Hepatocyte (in vitro differentiated cells): ENCODE measurements at regions not wholly inside any gene's neighbourhood (a gene's known extent, or its start where the extent isn't known, plus 50 kb on each side); places are given as distances from the start of the nearest gene placed in this dataset.

ENCODE experiments used
- DNase-seq: peaks from one replicate; pipeline ENCODE4 v3.0.0-alpha.2; 2016; ENCODE audit warnings: low spot score
- H2AFZ ChIP-seq: fragments of 200-600 bp; sonication (generic); 2 replicates; pipeline ENCODE4 v1.6.0; 2016; ENCODE audit warnings: antibody characterized with exemption, mild to moderate bottlenecking
- H3K27ac ChIP-seq: fragments of 200-600 bp; sonication (generic); 2 replicates; pipeline ENCODE4 v1.5.1; 2016; ENCODE audit warnings: mild to moderate bottlenecking
- H3K27me3 ChIP-seq: fragments of 200-600 bp; sonication (generic); 2 replicates; pipeline ENCODE4 v1.6.1; 2016
- H3K36me3 ChIP-seq: fragments of 200-600 bp; sonication (generic); replicated peaks from 2 replicates; pipeline ENCODE4 v1.5.1; 2016; ENCODE audit warnings: low read depth; ENCODE audit not compliant: insufficient read depth
- H3K4me1 ChIP-seq: fragments of 200-600 bp; sonication (generic); 2 replicates; pipeline ENCODE4 v1.5.1; 2016; ENCODE audit warnings: mild to moderate bottlenecking, moderate library complexity; ENCODE audit not compliant: insufficient read depth
- H3K4me2 ChIP-seq: fragments of 200-600 bp; sonication (generic); 2 replicates; pipeline ENCODE4 v1.6.0; 2016
- H3K4me3 ChIP-seq: fragments of 200-600 bp; sonication (generic); 2 replicates; pipeline ENCODE4 v1.5.1; 2016; ENCODE audit warnings: mild to moderate bottlenecking
- H3K79me2 ChIP-seq: fragments of 200-600 bp; sonication (generic); 2 replicates; pipeline ENCODE4 v1.6.0; 2017; ENCODE audit warnings: mild to moderate bottlenecking
- H3K9me2 ChIP-seq: fragments of 200-600 bp; sonication (generic); replicated peaks from 2 replicates; pipeline ENCODE4 v1.6.0; 2017; ENCODE audit warnings: mild to moderate bottlenecking; ENCODE audit not compliant: insufficient read depth
- H3K9me3 ChIP-seq: fragments of 200-600 bp; sonication (generic); 2 replicates; pipeline ENCODE4 v1.5.1; 2016; ENCODE audit warnings: low read depth, mild to moderate bottlenecking
- H4K20me1 ChIP-seq: fragments of 200-600 bp; sonication (generic); 2 replicates; pipeline ENCODE4 v1.6.0; 2016; ENCODE audit warnings: mild to moderate bottlenecking; ENCODE audit not compliant: insufficient read depth, poor library complexity, severe bottlenecking
- EZH2 ChIP-seq: fragments of 200-600 bp; sonication (generic); IDR thresholded peaks from 2 replicates; pipeline ENCODE4 v1.6.1; 2016; ENCODE audit warnings: antibody characterized with exemption, mild to moderate bottlenecking, borderline replicate concordance
- EZH2phosphoT487 ChIP-seq: fragments of 200-600 bp; sonication (generic); IDR thresholded peaks from one replicate; pipeline ENCODE4 v1.6.1; 2018; ENCODE audit warnings: antibody characterized with exemption, mild to moderate bottlenecking, low read depth, moderate library complexity; ENCODE audit not compliant: unreplicated experiment, severe bottlenecking
- WGBS: methylation state at CpG from one replicate; pipeline ENCODE4 v1.1.6; 2016; ENCODE audit warnings: low lambda C conversion rate; ENCODE audit errors: missing lambda C conversion rate; 5-methylcytosine and 5-hydroxymethylcytosine counted together
- TF ChIP-seq, protein P1 (sequence below): fragments of 200-600 bp; sonication (generic); IDR thresholded peaks from 2 replicates; pipeline ENCODE4 v1.5.1; 2016; ENCODE audit warnings: antibody characterized with exemption, mild to moderate bottlenecking; ENCODE audit not compliant: poor library complexity

GRCh38 chr11:36994208-36994607 is 396.2 kb upstream of the RAG2 start:
- Histone ChIP-seq H3K9me2 (no peaks in the 10 kb centered on the region), H3K27me3 (no peaks in the 10 kb centered on the region), H3K9me3 (no peaks in the 10 kb centered on the region), H2AFZ (no peak overlapping the region), H3K4me3 (no peak overlapping the region), H4K20me1 (no peaks in the 10 kb centered on the region), H3K4me2 (no peak overlapping the region), H3K4me1 (no peaks in the 10 kb centered on the region), H3K27ac (no peak overlapping the region), H3K79me2 (no peaks in the 10 kb centered on the region), H3K36me3 (no peaks in the 10 kb centered on the region)
- WGBS = 76% methylated on average over 6 of the region's 6 CpGs
- DNase-seq = no peak
- TF ChIP-seq EZH2 = no peak
- TF ChIP-seq EZH2phosphoT487 = no peak
- TF ChIP-seq, protein P1, sequence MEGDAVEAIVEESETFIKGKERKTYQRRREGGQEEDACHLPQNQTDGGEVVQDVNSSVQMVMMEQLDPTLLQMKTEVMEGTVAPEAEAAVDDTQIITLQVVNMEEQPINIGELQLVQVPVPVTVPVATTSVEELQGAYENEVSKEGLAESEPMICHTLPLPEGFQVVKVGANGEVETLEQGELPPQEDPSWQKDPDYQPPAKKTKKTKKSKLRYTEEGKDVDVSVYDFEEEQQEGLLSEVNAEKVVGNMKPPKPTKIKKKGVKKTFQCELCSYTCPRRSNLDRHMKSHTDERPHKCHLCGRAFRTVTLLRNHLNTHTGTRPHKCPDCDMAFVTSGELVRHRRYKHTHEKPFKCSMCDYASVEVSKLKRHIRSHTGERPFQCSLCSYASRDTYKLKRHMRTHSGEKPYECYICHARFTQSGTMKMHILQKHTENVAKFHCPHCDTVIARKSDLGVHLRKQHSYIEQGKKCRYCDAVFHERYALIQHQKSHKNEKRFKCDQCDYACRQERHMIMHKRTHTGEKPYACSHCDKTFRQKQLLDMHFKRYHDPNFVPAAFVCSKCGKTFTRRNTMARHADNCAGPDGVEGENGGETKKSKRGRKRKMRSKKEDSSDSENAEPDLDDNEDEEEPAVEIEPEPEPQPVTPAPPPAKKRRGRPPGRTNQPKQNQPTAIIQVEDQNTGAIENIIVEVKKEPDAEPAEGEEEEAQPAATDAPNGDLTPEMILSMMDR = no peak

DNA sequence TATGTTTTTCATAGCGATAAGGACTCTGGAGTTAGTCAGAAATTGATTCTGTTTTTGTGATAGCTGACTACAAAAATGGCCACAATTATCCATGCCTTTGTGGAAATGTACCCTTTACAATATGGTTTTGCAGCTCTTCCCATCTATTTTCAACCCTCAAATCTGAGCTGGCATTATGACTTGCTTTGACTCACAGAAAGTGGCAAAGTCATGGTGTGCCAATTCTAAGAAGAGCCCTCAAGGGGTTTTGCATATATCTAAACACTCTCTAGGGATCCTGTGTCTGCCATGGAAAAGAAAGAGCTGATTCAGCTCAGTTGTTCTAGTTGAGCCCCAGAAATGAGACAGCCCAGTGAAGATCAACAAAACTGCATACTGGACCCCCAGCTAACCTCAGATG is 390.5 kb upstream of the RAG2 start:
- H4K20me1 ChIP-seq = no peaks in the 10 kb centered on the region
- no peaks in the 10 kb centered on the region for H3K9me2 ChIP-seq
- no peaks in the 10 kb centered on the region for H3K36me3 ChIP-seq
- H3K79me2 ChIP-seq = no peaks in the 10 kb centered on the region
- no peak overlapping the region for H3K4me3 ChIP-seq
- no peak overlapping the region for H3K27ac ChIP-seq
- H3K27me3 ChIP-seq = no peaks in the 10 kb centered on the region
- TF ChIP-seq, protein P1 = no peak
- TF ChIP-seq EZH2 = no peak
- TF ChIP-seq EZH2phosphoT487 = no peak
- H3K4me2 ChIP-seq = no peak overlapping the region
- 85% methylated on average over 1 of the region's 1 CpG for WGBS
- no peak overlapping the region for H2AFZ ChIP-seq
- no peaks in the 10 kb centered on the region for H3K9me3 ChIP-seq
- no peaks in the 10 kb centered on the region for H3K4me1 ChIP-seq
- no peak for DNase-seq

DNA sequence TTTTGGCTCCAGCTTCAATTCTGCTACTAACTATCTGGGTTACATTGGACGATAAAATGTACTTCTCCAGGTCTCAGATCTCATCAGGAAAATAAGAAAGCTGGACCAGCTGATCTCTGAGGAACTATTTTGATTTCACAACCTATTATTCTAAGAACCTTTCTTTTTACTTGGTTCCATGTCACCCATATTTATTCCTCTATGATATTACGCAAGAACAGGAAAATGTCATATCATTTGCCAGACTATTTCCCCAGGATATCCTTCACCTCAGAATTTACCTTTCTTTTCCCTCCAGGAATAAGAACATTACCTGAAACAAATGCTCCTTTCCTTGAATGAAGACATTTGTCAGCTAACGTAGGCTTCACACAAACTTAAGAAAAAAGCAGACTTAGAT is 387.5 kb upstream of the RAG2 start:
- no peaks in the 10 kb centered on the region for H3K4me1 ChIP-seq
- no peaks in the 10 kb centered on the region for H3K36me3 ChIP-seq
- no peaks in the 10 kb centered on the region for H3K27me3 ChIP-seq
- H2AFZ ChIP-seq = no peak overlapping the region
- WGBS = 91% methylated on average over 3 of the region's 3 CpGs
- H3K9me2 ChIP-seq = no peaks in the 10 kb centered on the region
- H3K79me2 ChIP-seq = no peaks in the 10 kb centered on the region
- no peak for DNase-seq
- no peak overlapping the region for H3K4me3 ChIP-seq
- TF ChIP-seq EZH2phosphoT487 = no peak
- no peak for TF ChIP-seq EZH2
- TF ChIP-seq, protein P1 = no peak
- no peaks in the 10 kb centered on the region for H3K9me3 ChIP-seq
- no peaks in the 10 kb centered on the region for H4K20me1 ChIP-seq
- no peak overlapping the region for H3K27ac ChIP-seq
- H3K4me2 ChIP-seq = no peak overlapping the region

GRCh38 chr11:36976741-36977140 is 378.7 kb upstream of the RAG2 start:
- Histone ChIP-seq H4K20me1 (no peaks in the 10 kb centered on the region), H2AFZ (no peak overlapping the region), H3K27me3 (no peaks in the 10 kb centered on the region), H3K79me2 (no peaks in the 10 kb centered on the region), H3K4me1 (no peaks in the 10 kb centered on the region), H3K9me3 (no peaks in the 10 kb centered on the region), H3K4me3 (no peak overlapping the region), H3K27ac (no peak overlapping the region), H3K9me2 (no peaks in the 10 kb centered on the region), H3K36me3 (no peaks in the 10 kb centered on the region), H3K4me2 (no peak overlapping the region)
- TF ChIP-seq, protein P1 = no peak
- TF ChIP-seq EZH2 = no peak
- no peak for TF ChIP-seq EZH2phosphoT487
- no peak for DNase-seq
- 81% methylated on average over 2 of the region's 2 CpGs for WGBS
